H9 (cell line): ENCODE measurements at regions not wholly inside any gene's neighbourhood (a gene's known extent, or its start where the extent isn't known, plus 50 kb on each side); places are given as distances from the start of the nearest gene placed in this dataset.

Source experiments
- DNase-seq: peaks from one replicate; pipeline ENCODE4 v3.0.0-alpha.2; 2017
- H2AFZ ChIP-seq: one replicate; pipeline ENCODE4 v1.6.1; 2013; ENCODE audit warnings: mild to moderate bottlenecking, low read length, control low read depth, moderate library complexity
- H2AK5ac ChIP-seq: 2 replicates; pipeline ENCODE4 v1.6.1; 2013; ENCODE audit warnings: low read length, control low read depth, mixed read lengths; ENCODE audit not compliant: insufficient read length
- H2BK120ac ChIP-seq: one replicate; pipeline ENCODE4 v1.6.1; 2013; ENCODE audit warnings: low read depth, mild to moderate bottlenecking, low read length, control low read depth, inconsistent platforms; ENCODE audit not compliant: poor library complexity, severe bottlenecking
- H2BK12ac ChIP-seq: 2 replicates; pipeline ENCODE4 v1.6.1; 2013; ENCODE audit warnings: low read length, control low read depth, mixed read lengths, low read depth; ENCODE audit not compliant: insufficient read length
- H2BK15ac ChIP-seq: 2 replicates; pipeline ENCODE4 v1.6.1; 2013; ENCODE audit warnings: low read depth, low read length, control low read depth
- H2BK20ac ChIP-seq: one replicate; pipeline ENCODE4 v1.6.1; 2013; ENCODE audit warnings: low read depth, mild to moderate bottlenecking, low read length, control low read depth, inconsistent platforms; ENCODE audit not compliant: poor library complexity, severe bottlenecking
- H2BK5ac ChIP-seq: 2 replicates; pipeline ENCODE4 v1.6.1; 2013; ENCODE audit warnings: low read length, control low read depth, mixed read lengths; ENCODE audit not compliant: insufficient read length
- H3K14ac ChIP-seq: 2 replicates; pipeline ENCODE4 v1.6.1; 2013; ENCODE audit warnings: low read length, control low read depth; ENCODE audit not compliant: insufficient read depth
- H3K18ac ChIP-seq: 2 replicates; pipeline ENCODE4 v1.6.1; 2013; ENCODE audit warnings: low read depth, mild to moderate bottlenecking, mixed read lengths, low read length, control low read depth; ENCODE audit not compliant: insufficient read length
- H3K23ac ChIP-seq: 2 replicates; pipeline ENCODE4 v1.6.1; 2013; ENCODE audit warnings: low read length, control low read depth, mixed read lengths, low read depth; ENCODE audit not compliant: insufficient read length
- H3K23me2 ChIP-seq: 2 replicates; pipeline ENCODE4 v1.6.1; 2013; ENCODE audit warnings: low read depth, mild to moderate bottlenecking, mixed read lengths, low read length, control low read depth; ENCODE audit not compliant: insufficient read length, poor library complexity, severe bottlenecking
- H3K27ac ChIP-seq: 2 replicates; pipeline ENCODE4 v1.5.1; 2013; ENCODE audit warnings: low read length, control low read depth, mixed read lengths, low read depth; ENCODE audit not compliant: insufficient read length
- H3K27me3 ChIP-seq: 2 replicates; pipeline ENCODE4 v1.6.1; 2013; ENCODE audit warnings: low read length, control low read depth, inconsistent platforms; ENCODE audit not compliant: insufficient read depth
- H3K4ac ChIP-seq: 2 replicates; pipeline ENCODE4 v1.6.1; 2013; ENCODE audit warnings: low read depth, mild to moderate bottlenecking, control low read depth, inconsistent platforms, low read length, moderate library complexity
- H3K4me1 ChIP-seq: 2 replicates; pipeline ENCODE4 v1.6.1; 2013; ENCODE audit warnings: low read length, control low read depth, inconsistent platforms; ENCODE audit not compliant: insufficient read depth
- H3K4me2 ChIP-seq: 2 replicates; pipeline ENCODE4 v1.6.1; 2013; ENCODE audit warnings: low read length, control low read depth, mixed read lengths; ENCODE audit not compliant: insufficient read length, insufficient read depth
- H3K56ac ChIP-seq: 2 replicates; pipeline ENCODE4 v1.6.1; 2013; ENCODE audit warnings: low read depth, mild to moderate bottlenecking, mixed read lengths, low read length, control low read depth; ENCODE audit not compliant: insufficient read length
- H3K79me1 ChIP-seq: 2 replicates; pipeline ENCODE4 v1.6.1; 2013; ENCODE audit warnings: low read depth, mild to moderate bottlenecking, moderate library complexity, low read length, control low read depth, inconsistent platforms; ENCODE audit not compliant: insufficient read depth, poor library complexity, severe bottlenecking
- H3K79me2 ChIP-seq: 2 replicates; pipeline ENCODE4 v1.6.1; 2013; ENCODE audit warnings: low read length, control low read depth, inconsistent platforms; ENCODE audit not compliant: insufficient read depth
- H3K9ac ChIP-seq: 2 replicates; pipeline ENCODE4 v1.6.1; 2013; ENCODE audit warnings: low read length, control low read depth, mixed read lengths; ENCODE audit not compliant: insufficient read length; ENCODE audit errors: extremely low read depth
- H3K9me3 ChIP-seq: one replicate; pipeline ENCODE4 v1.6.1; 2013; ENCODE audit warnings: low read depth, low read length, inconsistent platforms; ENCODE audit not compliant: control insufficient read depth
- H3T11ph ChIP-seq: one replicate; pipeline ENCODE4 v1.6.1; 2013; ENCODE audit warnings: mild to moderate bottlenecking, low read length, control low read depth, inconsistent platforms
- H4K20me1 ChIP-seq: one replicate; pipeline ENCODE4 v1.6.1; 2013; ENCODE audit not compliant: control insufficient read depth, insufficient read length, insufficient read depth
- H4K5ac ChIP-seq: 2 replicates; pipeline ENCODE4 v1.6.1; 2013; ENCODE audit warnings: low read depth, mild to moderate bottlenecking, mixed read lengths, low read length, control low read depth; ENCODE audit not compliant: insufficient read length
- H4K8ac ChIP-seq: replicated peaks from 2 replicates; pipeline ENCODE4 v1.6.1; 2013; ENCODE audit warnings: low read length, control low read depth, mixed read lengths, low read depth; ENCODE audit not compliant: insufficient read length
- H4K91ac ChIP-seq: 2 replicates; pipeline ENCODE4 v1.6.1; 2013; ENCODE audit warnings: low read depth, mild to moderate bottlenecking, moderate library complexity, mixed read lengths, low read length, control low read depth; ENCODE audit not compliant: insufficient read length
- H3K27ac Mint-ChIP-seq, 3 experiments: 2 replicates in 2 of 3; 3 replicates in 1 of 3; pipeline ENCODE4 v1.8.0; 2020 to 2021; ENCODE audit warnings: mixed read lengths in 3 of 3, mild to moderate bottlenecking in 1 of 3, moderate library complexity in 1 of 3
- H3K27me3 Mint-ChIP-seq: 2 replicates; pipeline ENCODE4 v1.8.0; 2021; ENCODE audit warnings: low read depth, mild to moderate bottlenecking, moderate library complexity, mixed read lengths
- H3K36me3 Mint-ChIP-seq, 3 experiments: 2 replicates in 2 of 3; 3 replicates in 1 of 3; pipeline ENCODE4 v1.8.0; 2020 to 2021; ENCODE audit warnings: low read depth in 3 of 3, mixed read lengths in 3 of 3; ENCODE audit not compliant: insufficient read depth in 1 of 3
- H3K4me1 Mint-ChIP-seq, 2 experiments: 2 replicates each; pipeline ENCODE4 v1.8.0; 2020; ENCODE audit warnings: mixed read lengths in 2 of 2
- H3K4me3 Mint-ChIP-seq, 2 experiments: 2 replicates in 1 of 2; 3 replicates in 1 of 2; pipeline ENCODE4 v1.8.0; 2020 to 2021; ENCODE audit warnings: mild to moderate bottlenecking in 2 of 2, mixed read lengths in 2 of 2, moderate library complexity in 1 of 2
- H3K9me3 Mint-ChIP-seq, 2 experiments: 2 replicates in 1 of 2; 3 replicates in 1 of 2; pipeline ENCODE4 v1.8.0; 2020; ENCODE audit warnings: mild to moderate bottlenecking in 2 of 2, mixed read lengths in 2 of 2, moderate library complexity in 1 of 2
- CTCF ChIP-seq: fragments of 200-600 bp; sonication (generic); conservative IDR thresholded peaks from 3 replicates; pipeline ENCODE4 v1.8.0; 2021; ENCODE audit warnings: antibody characterized with exemption, mild to moderate bottlenecking
- WGBS: extraction: QIAGEN DNeasy Blood & Tissue Kit; methylation state at CpG from one replicate; pipeline ENCODE4 v1.1.7; 2013; ENCODE audit warnings: missing lambda C conversion rate, low lambda C conversion rate, mixed read lengths; ENCODE audit not compliant: insufficient read length; ENCODE audit errors: extremely low coverage; 5-methylcytosine and 5-hydroxymethylcytosine counted together

GRCh38 chr3:147090461-147090860 lies 315.9 kb downstream of the ZIC4 start:
- no peaks in the 10 kb centered on the region for H4K20me1 ChIP-seq

More at GRCh38 chr3:147090461-147090860, 315.9 kb downstream of the ZIC4 start:
- Mint-ChIP-seq H3K9me3 (no peaks in the 10 kb centered on the region; a peak in 1 of 5 replicates), H3K36me3 (no peaks in the 10 kb centered on the region), H3K27me3 (no peaks in the 10 kb centered on the region; the same call in 1 of the 2 replicates), H3K27ac (no peak overlapping the region), H3K4me1 (no peaks in the 10 kb centered on the region), H3K4me3 (no peak overlapping the region)
- DNase-seq, result no peak
- H2AFZ ChIP-seq, result no peak overlapping the region
- H3K79me1 ChIP-seq, result no peaks in the 10 kb centered on the region
- H3K4ac ChIP-seq, result no peak overlapping the region
- H2AK5ac ChIP-seq, result no peak overlapping the region
- H2BK120ac ChIP-seq, result no peak overlapping the region
- no peak overlapping the region for H2BK5ac ChIP-seq
- H4K91ac ChIP-seq, result no peak overlapping the region
- H3T11ph ChIP-seq, result no peak overlapping the region
- no peak overlapping the region for H3K14ac ChIP-seq
- H4K8ac ChIP-seq, result no peak overlapping the region
- H3K23me2 ChIP-seq, result no peaks in the 10 kb centered on the region
- H3K9ac ChIP-seq, result no peak overlapping the region
- H3K4me2 ChIP-seq, result no peak overlapping the region
- no peak overlapping the region for H2BK15ac ChIP-seq
- no peak for TF ChIP-seq CTCF
- H4K5ac ChIP-seq, result no peak overlapping the region
- H3K9me3 ChIP-seq, result no peaks in the 10 kb centered on the region
- H3K27me3 ChIP-seq, result no peaks in the 10 kb centered on the region
- no peak overlapping the region for H3K56ac ChIP-seq
- H3K23ac ChIP-seq, result no peak overlapping the region
- H3K27ac ChIP-seq, result no peak overlapping the region
- H2BK20ac ChIP-seq, result no peak overlapping the region
- H3K79me2 ChIP-seq, result no peaks in the 10 kb centered on the region
- no peak overlapping the region for H3K18ac ChIP-seq
- WGBS, result no CpG with 5 or more reads among the region's 2 CpGs
- no peak overlapping the region for H2BK12ac ChIP-seq
- H3K4me1 ChIP-seq, result no peaks in the 10 kb centered on the region
